SU-DHL-6 (cell line): ENCODE measurements at regions not wholly inside any gene's neighbourhood (a gene's known extent, or its start where the extent isn't known, plus 50 kb on each side); places are given as distances from the start of the nearest gene placed in this dataset.

Experiments used
- H2AFZ ChIP-seq: fragments of 200-600 bp; sonication (generic); 2 replicates; pipeline ENCODE4 v1.6.1; 2014; ENCODE audit warnings: low read depth, mild to moderate bottlenecking, moderate library complexity, mixed read lengths, antibody characterized with exemption, low read length; ENCODE audit not compliant: severe bottlenecking
- H3F3A ChIP-seq: fragments of 200-600 bp; shearing (Covaris generic); 2 replicates; pipeline ENCODE4 v1.6.0; 2016; ENCODE audit warnings: antibody characterized with exemption, mild to moderate bottlenecking; ENCODE audit not compliant: insufficient read depth
- H3K27ac ChIP-seq: fragments of 200-600 bp; sonication (generic); 2 replicates; pipeline ENCODE4 v1.5.1; 2016; ENCODE audit warnings: low read depth, mild to moderate bottlenecking, low read length, moderate library complexity, mixed read lengths
- H3K27me3 ChIP-seq: fragments of 200-600 bp; sonication (generic), shearing (Covaris generic); 2 replicates; pipeline ENCODE4 v1.6.0; 2014; ENCODE audit warnings: mild to moderate bottlenecking, low read length
- H3K36me3 ChIP-seq: fragments of 200-600 bp; sonication (generic); 2 replicates; pipeline ENCODE4 v1.6.1; 2014; ENCODE audit warnings: mild to moderate bottlenecking, low read length, mixed read lengths
- H3K4me2 ChIP-seq: fragments of 300-600, 200-600 bp; shearing (Covaris generic), sonication (generic); 2 replicates; pipeline ENCODE4 v1.6.0; 2014; ENCODE audit warnings: low read length, low read depth, mild to moderate bottlenecking; ENCODE audit not compliant: poor library complexity, severe bottlenecking
- H3K4me3 ChIP-seq: fragments of 200-600 bp; sonication (generic); 2 replicates; pipeline ENCODE4 v1.5.1; 2014; ENCODE audit warnings: antibody characterized with exemption, low read length, mild to moderate bottlenecking, mixed read lengths; ENCODE audit not compliant: insufficient read depth, poor library complexity, severe bottlenecking
- H3K79me2 ChIP-seq: fragments of 200-600 bp; sonication (generic); 2 replicates; pipeline ENCODE4 v1.6.1; 2014; ENCODE audit warnings: mild to moderate bottlenecking, low read length, moderate library complexity; ENCODE audit not compliant: insufficient read depth
- H3K9ac ChIP-seq: fragments of 200-600 bp; sonication (generic); 2 replicates; pipeline ENCODE4 v1.7.0; 2014; ENCODE audit warnings: mild to moderate bottlenecking, low read length
- H3K9me2 ChIP-seq: fragments of 200-600 bp; sonication (generic); replicated peaks from 2 replicates; pipeline ENCODE4 v1.6.1; 2014; ENCODE audit warnings: low read length; ENCODE audit not compliant: insufficient read depth
- H3K9me3 ChIP-seq: fragments of 200-600 bp; sonication (generic); 2 replicates; pipeline ENCODE4 v1.6.1; 2014; ENCODE audit warnings: low read length, mixed read lengths; ENCODE audit not compliant: insufficient read depth
- H4K20me1 ChIP-seq: fragments of 200-600 bp; sonication (generic); 2 replicates; pipeline ENCODE4 v1.6.1; 2014; ENCODE audit warnings: low read depth, mild to moderate bottlenecking, antibody characterized with exemption, low read length, moderate library complexity, mixed read lengths
- CTCF ChIP-seq: fragments of 200-600 bp; sonication (generic); IDR thresholded peaks from one replicate; pipeline ENCODE4 v1.5.1; 2017; ENCODE audit warnings: antibody characterized with exemption, mild to moderate bottlenecking, low read length, moderate library complexity; ENCODE audit not compliant: insufficient read depth, poor library complexity, severe bottlenecking
- EZH2phosphoT487 ChIP-seq: fragments of 200-600 bp; sonication (generic), shearing (Covaris generic); conservative IDR thresholded peaks from 2 replicates; pipeline ENCODE4 v1.6.1; 2018; ENCODE audit warnings: mild to moderate bottlenecking, antibody characterized with exemption, low read length, moderate library complexity, mixed read lengths

DNA sequence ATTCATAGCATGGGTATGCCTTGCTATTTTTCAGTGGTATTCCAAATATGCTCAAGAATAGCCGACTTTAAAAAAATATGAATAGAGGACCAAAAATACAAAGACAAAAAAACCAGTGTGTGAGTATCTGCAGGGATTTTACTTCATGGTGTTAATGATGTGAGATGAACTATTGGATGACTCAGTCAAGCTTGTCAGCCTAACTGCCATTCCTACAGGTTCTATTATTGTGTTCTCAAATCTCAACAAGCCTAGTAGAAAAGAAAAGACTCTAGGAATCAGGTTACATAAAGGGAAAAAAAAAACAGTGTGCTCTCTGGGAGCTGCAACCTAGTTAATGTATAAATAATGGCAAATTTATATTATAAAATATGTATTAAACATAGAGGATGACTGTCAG, 588.4 kb upstream of the BTBD3 start:
- Histone ChIP-seq H3K4me2 (no peak overlapping the region), H3K27ac (no peak overlapping the region), H3K9ac (no peak overlapping the region), H4K20me1 (no peaks in the 10 kb centered on the region), H3K27me3 (no peaks in the 10 kb centered on the region), H3K79me2 (no peaks in the 10 kb centered on the region), H3F3A (no peaks in the 10 kb centered on the region), H3K9me2 (no peaks in the 10 kb centered on the region), H3K36me3 (no peaks in the 10 kb centered on the region), H2AFZ (no peak overlapping the region), H3K4me3 (no peak overlapping the region), H3K9me3 (no peaks in the 10 kb centered on the region)
- TF ChIP-seq EZH2phosphoT487 (no peak), CTCF (no peak)

GRCh38 chr20:11331096-11331495, 586.6 kb upstream of the BTBD3 start:
- Histone ChIP-seq H3K79me2 (no peaks in the 10 kb centered on the region), H3K27me3 (no peaks in the 10 kb centered on the region), H3K9me2 (no peaks in the 10 kb centered on the region), H3K36me3 (no peaks in the 10 kb centered on the region), H3K9ac (no peak overlapping the region), H3K27ac (no peak overlapping the region), H3F3A (no peaks in the 10 kb centered on the region), H2AFZ (no peak overlapping the region), H3K4me3 (no peak overlapping the region), H3K4me2 (no peak overlapping the region), H3K9me3 (no peaks in the 10 kb centered on the region), H4K20me1 (no peaks in the 10 kb centered on the region)
- TF ChIP-seq CTCF, result no peak
- no peak for TF ChIP-seq EZH2phosphoT487

- H2AFZ ChIP-seq, result no peak overlapping the region
- H3K27ac ChIP-seq, result no peak overlapping the region
- no peak overlapping the region for H3K4me2 ChIP-seq
- H4K20me1 ChIP-seq, result no peaks in the 10 kb centered on the region
- no peaks in the 10 kb centered on the region for H3F3A ChIP-seq
- no peak overlapping the region for H3K4me3 ChIP-seq
- no peaks in the 10 kb centered on the region for H3K9me3 ChIP-seq
- H3K79me2 ChIP-seq, result no peaks in the 10 kb centered on the region
- no peaks in the 10 kb centered on the region for H3K27me3 ChIP-seq
- H3K9me2 ChIP-seq, result no peaks in the 10 kb centered on the region
- H3K36me3 ChIP-seq, result no peaks in the 10 kb centered on the region
- H3K9ac ChIP-seq, result no peak overlapping the region
- TF ChIP-seq CTCF (no peak), EZH2phosphoT487 (no peak)
These were observed 585.3 kb upstream of the BTBD3 start for GRCh38 chr20:11332381-11332780.

DNA sequence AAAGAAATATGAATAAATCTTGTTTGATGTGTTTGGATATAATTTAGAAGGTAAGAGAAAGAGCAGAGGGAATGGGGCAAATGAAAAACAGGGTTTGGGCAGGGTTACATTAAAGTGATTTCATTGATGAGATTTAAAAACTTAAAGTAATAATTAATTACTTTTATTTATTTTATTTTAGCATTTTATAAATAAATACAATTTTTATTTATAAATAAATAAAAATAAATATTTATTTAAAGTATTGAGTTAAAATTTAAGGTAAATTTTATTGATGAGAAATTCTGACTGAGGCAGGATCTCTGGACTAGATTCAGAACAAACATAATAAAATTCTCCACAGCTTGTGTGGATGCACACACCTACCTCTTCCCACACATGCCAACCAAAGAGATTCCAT, 584.1 kb upstream of the BTBD3 start:
- Histone ChIP-seq H3K4me2 (no peak overlapping the region), H3K36me3 (no peaks in the 10 kb centered on the region), H3K27ac (no peak overlapping the region), H3K9me3 (no peaks in the 10 kb centered on the region), H3K79me2 (no peaks in the 10 kb centered on the region), H3K27me3 (no peaks in the 10 kb centered on the region), H3K9me2 (no peaks in the 10 kb centered on the region), H3K4me3 (no peak overlapping the region), H3F3A (no peaks in the 10 kb centered on the region), H3K9ac (no peak overlapping the region), H4K20me1 (no peaks in the 10 kb centered on the region), H2AFZ (no peak overlapping the region)
- no peak for TF ChIP-seq CTCF
- TF ChIP-seq EZH2phosphoT487, result no peak
